ENCODE measurements at regions not wholly inside any gene's neighbourhood (a gene's known extent, or its start where the extent isn't known, plus 50 kb on each side); places are given as distances from the start of the nearest gene placed in this dataset.

- TF ChIP-seq, protein P1, sequence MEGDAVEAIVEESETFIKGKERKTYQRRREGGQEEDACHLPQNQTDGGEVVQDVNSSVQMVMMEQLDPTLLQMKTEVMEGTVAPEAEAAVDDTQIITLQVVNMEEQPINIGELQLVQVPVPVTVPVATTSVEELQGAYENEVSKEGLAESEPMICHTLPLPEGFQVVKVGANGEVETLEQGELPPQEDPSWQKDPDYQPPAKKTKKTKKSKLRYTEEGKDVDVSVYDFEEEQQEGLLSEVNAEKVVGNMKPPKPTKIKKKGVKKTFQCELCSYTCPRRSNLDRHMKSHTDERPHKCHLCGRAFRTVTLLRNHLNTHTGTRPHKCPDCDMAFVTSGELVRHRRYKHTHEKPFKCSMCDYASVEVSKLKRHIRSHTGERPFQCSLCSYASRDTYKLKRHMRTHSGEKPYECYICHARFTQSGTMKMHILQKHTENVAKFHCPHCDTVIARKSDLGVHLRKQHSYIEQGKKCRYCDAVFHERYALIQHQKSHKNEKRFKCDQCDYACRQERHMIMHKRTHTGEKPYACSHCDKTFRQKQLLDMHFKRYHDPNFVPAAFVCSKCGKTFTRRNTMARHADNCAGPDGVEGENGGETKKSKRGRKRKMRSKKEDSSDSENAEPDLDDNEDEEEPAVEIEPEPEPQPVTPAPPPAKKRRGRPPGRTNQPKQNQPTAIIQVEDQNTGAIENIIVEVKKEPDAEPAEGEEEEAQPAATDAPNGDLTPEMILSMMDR (IDR thresholded peaks at IDR 0.05; ENCODE audit: control extremely low read depth, extremely low read depth): no peak
- Histone ChIP-seq H3K9ac (ENCODE audit: insufficient read depth in 1 of 2, low read length in 2 of 2) (no peak overlapping the region), H3K4me3 (no peak overlapping the region), H3K27ac (ENCODE audit: low read depth in 1 of 2, low read length in 1 of 2) (no peak overlapping the region), H3K9me3 (ENCODE audit: control insufficient read depth in 4 of 4, insufficient read depth in 3 of 4, low read length in 3 of 4) (no peaks in the 10 kb centered on the region), H3K4me1 (ENCODE audit: control insufficient read depth in 5 of 5, insufficient read depth in 5 of 5, low read length in 5 of 5) (peaks cover 0 to 31% (median 6%) of the 10 kb centered on the region in 5 donors), H3K27me3 (ENCODE audit: control insufficient read depth in 3 of 3, insufficient read depth in 3 of 3, low read length in 2 of 3) (no peaks in the 10 kb centered on the region), H3K36me3 (ENCODE audit: control insufficient read depth in 4 of 4, insufficient read depth in 4 of 4, low read length in 4 of 4) (no peaks in the 10 kb centered on the region)
- WGBS, 2 donors: 95 to 98% methylated on average over 9 of the region's 9 CpGs
- DNase-seq (no peak), ATAC-seq (ENCODE audit: insufficient read depth, low FRiP score) (no peak)
Measured at GRCh38 chr20:57908226-57908625, 198.4 kb upstream of the PMEPA1 start.

DNA sequence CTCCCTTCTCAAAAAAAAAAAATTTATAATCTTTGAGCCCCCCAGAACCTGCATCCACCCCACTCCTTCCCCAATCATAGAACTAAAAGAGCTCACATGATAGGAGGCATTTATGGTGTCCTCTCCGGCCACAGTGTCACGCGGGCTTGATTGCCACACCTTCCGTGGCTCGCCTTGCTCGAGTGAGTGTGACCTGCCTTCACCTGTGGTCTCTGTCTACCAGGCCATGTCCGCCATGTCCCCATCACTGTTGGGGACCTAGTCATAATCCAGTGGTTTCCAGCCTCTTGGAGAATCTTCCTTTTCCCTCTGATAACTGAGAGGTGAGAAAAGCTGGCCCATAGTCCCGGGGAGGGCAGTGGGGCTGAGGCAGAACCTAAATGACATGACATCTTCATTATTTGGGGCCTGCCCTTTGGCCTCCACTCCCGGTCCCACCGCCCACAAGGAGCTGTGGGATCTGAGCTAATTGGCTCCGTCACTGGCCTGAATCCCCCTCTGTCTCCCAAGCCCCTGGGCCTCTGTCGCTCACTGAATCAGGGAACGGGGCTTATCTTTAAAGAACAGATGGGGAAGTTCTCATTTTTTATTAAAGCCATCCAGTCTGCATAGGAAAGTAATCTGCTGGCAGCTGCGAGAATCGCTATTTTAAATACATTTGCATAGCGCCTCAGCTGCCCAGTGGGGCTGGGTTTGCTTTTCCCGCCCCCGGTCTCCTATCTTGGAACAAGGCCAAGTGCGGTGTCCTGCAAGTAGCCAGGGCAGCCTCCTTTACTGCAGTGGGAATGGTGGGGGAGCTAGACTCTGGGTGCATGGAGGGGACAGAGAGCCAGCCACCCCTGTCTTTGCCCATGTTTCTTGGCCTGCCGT is 197.6 kb upstream of the PMEPA1 start:
- Histone ChIP-seq H3K9ac (ENCODE audit: insufficient read depth in 1 of 2, low read length in 2 of 2) (no peak overlapping the region), H3K36me3 (ENCODE audit: control insufficient read depth in 4 of 4, insufficient read depth in 4 of 4, low read length in 4 of 4) (no peaks in the 10 kb centered on the region), H3K27me3 (ENCODE audit: control insufficient read depth in 3 of 3, insufficient read depth in 3 of 3, low read length in 2 of 3) (no peaks in the 10 kb centered on the region), H3K9me3 (ENCODE audit: control insufficient read depth in 4 of 4, insufficient read depth in 3 of 4, low read length in 3 of 4) (no peaks in the 10 kb centered on the region), H3K4me1 (ENCODE audit: control insufficient read depth in 5 of 5, insufficient read depth in 5 of 5, low read length in 5 of 5) (peaks cover 0 to 31% (median 6%) of the 10 kb centered on the region in 5 donors), H3K27ac (ENCODE audit: low read depth in 1 of 2, low read length in 1 of 2) (no peak overlapping the region), H3K4me3 (no peak overlapping the region)
- no peak for ATAC-seq (ENCODE audit: insufficient read depth, low FRiP score)
- TF ChIP-seq, protein P1 (IDR thresholded peaks at IDR 0.05; ENCODE audit: control extremely low read depth, extremely low read depth): no peak
- 39 to 68% methylated on average over 20 of the region's 20 CpGs for WGBS, 2 donors
- DNase-seq: peak; percentile 59 to 73 (median 62)

- H3K36me3 ChIP-seq (ENCODE audit: control insufficient read depth in 4 of 4, insufficient read depth in 4 of 4, low read length in 4 of 4): no peaks in the 10 kb centered on the region
- ATAC-seq (ENCODE audit: insufficient read depth, low FRiP score) (no peak), DNase-seq (no peak)
- 68 to 82% methylated on average over 5 of the region's 5 CpGs for WGBS, 2 donors
- H3K4me3 ChIP-seq: no peak overlapping the region
- H3K9ac ChIP-seq (ENCODE audit: insufficient read depth in 1 of 2, low read length in 2 of 2): no peak overlapping the region
- no peaks in the 10 kb centered on the region for H3K9me3 ChIP-seq (ENCODE audit: control insufficient read depth in 4 of 4, insufficient read depth in 3 of 4, low read length in 3 of 4)
- no peak overlapping the region for H3K27ac ChIP-seq (ENCODE audit: low read depth in 1 of 2, low read length in 1 of 2)
- H3K4me1 ChIP-seq (ENCODE audit: control insufficient read depth in 5 of 5, insufficient read depth in 5 of 5, low read length in 5 of 5): peaks cover 0 to 31% (median 3%) of the 10 kb centered on the region in 5 donors
- TF ChIP-seq, protein P1 (IDR thresholded peaks at IDR 0.05; ENCODE audit: control extremely low read depth, extremely low read depth): no peak
- no peaks in the 10 kb centered on the region for H3K27me3 ChIP-seq (ENCODE audit: control insufficient read depth in 3 of 3, insufficient read depth in 3 of 3, low read length in 2 of 3)
Measured at GRCh38 chr20:57905448-57905847, 195.6 kb upstream of the PMEPA1 start.

All from lung (tissue), 11 donors.